Fibroblast of mammary gland (primary cell): ENCODE measurements at regions not wholly inside any gene's neighbourhood (a gene's known extent, or its start where the extent isn't known, plus 50 kb on each side); places are given as distances from the start of the nearest gene placed in this dataset.

Experiments
- DNase-seq: peaks from one replicate; pipeline ENCODE4 v3.0.0-alpha.2; 2010; ENCODE audit warnings: low read depth
- H3K4me3 ChIP-seq: 2 replicates; pipeline ENCODE4 v1.5.1; 2011; ENCODE audit warnings: low read depth, mild to moderate bottlenecking, low read length, moderate library complexity; ENCODE audit not compliant: control insufficient read depth
- CTCF ChIP-seq: conservative IDR thresholded peaks from 2 replicates; pipeline ENCODE4 v1.5.1; 2011; ENCODE audit warnings: low read depth, low read length, inconsistent platforms; ENCODE audit not compliant: control insufficient read depth, insufficient read depth

- TF ChIP-seq CTCF = no peak
- DNase-seq = no peak
- no peak overlapping the region for H3K4me3 ChIP-seq
Observed at GRCh38 chr12:97082029-97082428, 175.0 kb downstream of the NEDD1 start.

GRCh38 chr12:97093187-97093683, 186.2 kb downstream of the NEDD1 start:
- no peak for TF ChIP-seq CTCF
- H3K4me3 ChIP-seq = no peak overlapping the region
- no peak for DNase-seq

- no peak for TF ChIP-seq CTCF
- DNase-seq = no peak
- H3K4me3 ChIP-seq = no peak overlapping the region
Observed at GRCh38 chr12:97097734-97098133, 190.7 kb downstream of the NEDD1 start.

- TF ChIP-seq CTCF = no peak
- no peak for DNase-seq
- H3K4me3 ChIP-seq = no peak overlapping the region
Observed at GRCh38 chr12:97109441-97109840, 202.4 kb downstream of the NEDD1 start.

GRCh38 chr12:97112136-97112535, 205.1 kb downstream of the NEDD1 start:
- no peak for TF ChIP-seq CTCF
- DNase-seq = no peak
- no peak overlapping the region for H3K4me3 ChIP-seq

- TF ChIP-seq CTCF = no peak
- no peak overlapping the region for H3K4me3 ChIP-seq
- DNase-seq = no peak
Observed at GRCh38 chr12:97118796-97119375, 211.8 kb downstream of the NEDD1 start.

- DNase-seq = no peak
- no peak overlapping the region for H3K4me3 ChIP-seq
- TF ChIP-seq CTCF = no peak
Observed at GRCh38 chr12:97127061-97127460, 220.0 kb downstream of the NEDD1 start.
